ENCODE measurements at regions not wholly inside any gene's neighbourhood (a gene's known extent, or its start where the extent isn't known, plus 50 kb on each side); places are given as distances from the start of the nearest gene placed in this dataset.

GRCh38 chr14:41201696-41202095 is 405.0 kb upstream of the LRFN5 start:
- DNase-seq (ENCODE audit: extremely low read depth, low read depth), result no peak
- TF ChIP-seq CTCF (IDR thresholded peaks at IDR 0.05; ENCODE audit: low read depth, low read length), result no peak

- TF ChIP-seq CTCF (IDR thresholded peaks at IDR 0.05; ENCODE audit: low read depth, low read length), result no peak
- DNase-seq (ENCODE audit: extremely low read depth, low read depth), result no peak
These were observed 418.8 kb upstream of the LRFN5 start for GRCh38 chr14:41187868-41188267.

GRCh38 chr14:41171045-41171444 is 435.6 kb upstream of the LRFN5 start:
- no peak for TF ChIP-seq CTCF (IDR thresholded peaks at IDR 0.05; ENCODE audit: low read depth, low read length)
- DNase-seq (ENCODE audit: extremely low read depth, low read depth), result no peak

GRCh38 chr14:41167040-41167439 is 439.6 kb upstream of the LRFN5 start:
- no peak for DNase-seq (ENCODE audit: extremely low read depth, low read depth)

GRCh38 chr14:41154143-41154807 is 452.4 kb upstream of the LRFN5 start:
- no peak for DNase-seq (ENCODE audit: extremely low read depth, low read depth)
- TF ChIP-seq CTCF (IDR thresholded peaks at IDR 0.05; ENCODE audit: low read depth, low read length), result no peak

More at GRCh38 chr14:41167040-41167439, 439.6 kb upstream of the LRFN5 start:
- TF ChIP-seq CTCF (IDR thresholded peaks at IDR 0.05; ENCODE audit: low read depth, low read length), result no peak

GRCh38 chr14:41146391-41146790 is 460.3 kb upstream of the LRFN5 start:
- no peak for TF ChIP-seq CTCF (IDR thresholded peaks at IDR 0.05; ENCODE audit: low read depth, low read length)
- no peak for DNase-seq (ENCODE audit: extremely low read depth, low read depth)

- DNase-seq (ENCODE audit: extremely low read depth, low read depth), result no peak
- TF ChIP-seq CTCF (IDR thresholded peaks at IDR 0.05; ENCODE audit: low read depth, low read length), result no peak
These were observed 462.3 kb upstream of the LRFN5 start for GRCh38 chr14:41144370-41144769.

Data from AG09319 (cell line).